Glomerular visceral epithelial cell (primary cell): ENCODE measurements at regions not wholly inside any gene's neighbourhood (a gene's known extent, or its start where the extent isn't known, plus 50 kb on each side); places are given as distances from the start of the nearest gene placed in this dataset.
"Not testable (repeated sequence)": the region's sequence is repeated elsewhere in the genome, so short reads cannot be mapped to it uniquely, and the experiment has no call there.

Source experiments
- DNase-seq: peaks from one replicate; pipeline ENCODE4 v3.0.0-alpha.2; 2016; ENCODE audit errors: extremely low spot score

DNA sequence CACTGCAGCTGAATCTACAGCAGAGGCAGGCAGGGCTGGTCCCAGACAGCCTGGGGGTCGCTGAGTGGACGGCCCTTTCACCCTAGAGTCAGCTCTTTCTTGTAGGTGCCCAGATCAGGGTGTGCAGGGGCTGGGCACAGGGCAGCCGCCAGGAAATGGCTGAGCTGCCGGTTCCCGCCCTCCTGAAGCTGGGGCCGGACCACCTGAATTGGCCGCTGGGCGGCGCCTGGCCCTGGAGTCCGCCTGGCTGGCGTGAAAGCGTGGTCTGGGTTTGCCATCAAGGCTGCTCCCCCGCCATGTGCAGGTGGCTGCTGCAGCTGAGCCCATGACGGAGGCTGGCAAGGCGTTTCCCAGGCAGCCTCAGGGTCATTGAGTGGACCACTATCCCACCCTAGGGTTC, 85.7 kb downstream of the POTEM start:
- DNase-seq: not testable (repeated sequence)

DNA sequence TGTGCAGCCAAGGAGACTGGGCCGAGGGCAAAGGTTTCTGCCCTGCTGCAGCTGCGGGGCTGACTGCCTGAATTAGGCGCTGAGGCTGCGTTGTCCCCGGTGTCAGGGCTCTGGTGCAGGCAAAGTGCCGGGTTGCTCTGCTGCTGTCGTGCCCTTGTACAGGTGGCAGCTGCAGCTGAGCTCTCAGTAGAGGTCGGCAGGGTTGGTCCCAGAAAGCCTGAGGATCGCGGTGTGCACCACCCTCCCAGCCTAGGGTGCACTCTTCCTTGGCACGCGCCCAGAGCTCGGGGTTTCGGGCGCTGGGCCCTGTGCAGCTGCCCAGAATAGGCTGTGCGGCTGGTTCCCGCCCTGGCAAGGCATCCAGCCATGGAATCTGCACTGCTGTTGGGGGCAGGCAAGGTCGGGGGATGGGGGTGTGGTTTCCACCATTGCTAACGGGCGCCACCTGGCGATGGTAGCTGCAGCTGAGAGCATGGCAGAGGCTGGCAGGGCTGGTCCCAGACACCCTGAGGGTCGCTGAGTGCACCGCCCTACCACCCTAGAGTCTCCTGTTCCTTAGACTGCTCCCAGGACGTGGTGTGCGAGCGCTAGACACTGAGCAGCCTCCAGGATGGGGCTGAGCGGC, 86.3 kb downstream of the POTEM start:
- not testable (repeated sequence) for DNase-seq

DNA sequence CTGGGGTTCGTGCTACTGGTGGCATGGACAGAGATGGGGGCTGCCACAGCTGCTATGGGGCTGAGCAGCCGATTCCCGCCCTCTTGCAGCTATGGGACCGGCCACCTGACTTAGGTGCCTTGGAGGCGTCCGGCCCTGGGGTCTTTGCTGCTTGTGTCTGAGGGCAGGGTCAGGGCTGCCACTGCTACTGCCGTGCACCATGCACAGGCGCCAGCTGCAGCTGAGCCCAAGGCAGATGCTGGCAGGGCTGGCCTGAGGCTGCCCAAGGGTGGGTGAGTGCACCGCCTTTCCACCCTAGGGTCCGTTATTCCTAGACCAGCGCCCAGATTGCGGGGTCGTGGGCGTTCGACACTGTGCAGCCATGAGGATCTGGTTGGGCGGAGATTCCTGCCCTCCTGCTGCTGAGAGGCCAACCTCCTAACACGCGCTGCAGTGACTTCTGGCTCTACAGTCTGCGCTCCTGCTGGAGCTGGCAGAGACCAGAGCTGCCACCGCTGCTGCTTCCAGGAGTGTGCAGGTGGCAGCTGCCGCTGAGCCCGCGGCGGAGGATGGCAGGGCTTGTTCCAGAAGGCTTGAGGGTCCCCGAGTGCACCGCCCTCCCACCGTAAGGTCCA, 87.0 kb downstream of the POTEM start:
- not testable (repeated sequence) for DNase-seq

DNA sequence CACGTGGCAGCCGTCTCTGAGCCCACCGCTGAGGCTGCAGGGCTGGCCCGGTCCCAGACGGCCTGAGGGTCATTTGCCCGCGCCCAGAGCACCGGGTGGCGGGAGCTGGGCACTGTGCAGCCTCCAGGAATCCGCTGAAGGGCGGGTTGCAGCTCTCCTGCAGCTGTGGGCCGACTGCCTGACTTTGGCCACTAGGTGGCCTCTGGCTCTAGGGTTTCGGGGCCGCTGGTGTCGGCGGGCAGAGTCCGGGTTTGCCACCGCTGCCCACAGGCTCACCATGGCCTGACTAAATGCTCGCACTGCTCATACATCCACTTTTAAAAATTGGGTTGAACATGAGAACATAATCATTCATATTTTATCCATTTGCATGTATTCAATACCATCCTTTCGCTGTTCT, 87.7 kb downstream of the POTEM start:
- DNase-seq: not testable (repeated sequence)

DNA sequence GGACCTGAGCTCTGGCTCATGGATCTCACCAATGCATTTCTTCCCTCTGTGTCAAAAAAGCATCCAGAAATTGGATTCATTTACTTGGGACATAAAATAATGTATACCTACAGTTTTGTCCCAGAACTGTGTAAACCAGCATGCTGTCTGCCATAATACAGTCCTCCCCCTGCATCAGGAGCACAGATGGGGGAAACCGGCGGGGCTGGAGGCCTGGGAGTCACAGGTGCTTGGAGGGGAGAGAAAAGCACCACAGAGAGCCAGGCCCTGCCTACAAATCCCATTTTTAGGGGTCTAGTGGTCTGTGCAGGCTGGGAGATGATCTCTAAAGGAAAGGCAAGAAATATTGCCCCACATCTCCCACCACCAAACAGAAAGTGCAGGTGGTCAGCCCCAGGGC, 91.8 kb downstream of the POTEM start:
- DNase-seq: not testable (repeated sequence)

DNA sequence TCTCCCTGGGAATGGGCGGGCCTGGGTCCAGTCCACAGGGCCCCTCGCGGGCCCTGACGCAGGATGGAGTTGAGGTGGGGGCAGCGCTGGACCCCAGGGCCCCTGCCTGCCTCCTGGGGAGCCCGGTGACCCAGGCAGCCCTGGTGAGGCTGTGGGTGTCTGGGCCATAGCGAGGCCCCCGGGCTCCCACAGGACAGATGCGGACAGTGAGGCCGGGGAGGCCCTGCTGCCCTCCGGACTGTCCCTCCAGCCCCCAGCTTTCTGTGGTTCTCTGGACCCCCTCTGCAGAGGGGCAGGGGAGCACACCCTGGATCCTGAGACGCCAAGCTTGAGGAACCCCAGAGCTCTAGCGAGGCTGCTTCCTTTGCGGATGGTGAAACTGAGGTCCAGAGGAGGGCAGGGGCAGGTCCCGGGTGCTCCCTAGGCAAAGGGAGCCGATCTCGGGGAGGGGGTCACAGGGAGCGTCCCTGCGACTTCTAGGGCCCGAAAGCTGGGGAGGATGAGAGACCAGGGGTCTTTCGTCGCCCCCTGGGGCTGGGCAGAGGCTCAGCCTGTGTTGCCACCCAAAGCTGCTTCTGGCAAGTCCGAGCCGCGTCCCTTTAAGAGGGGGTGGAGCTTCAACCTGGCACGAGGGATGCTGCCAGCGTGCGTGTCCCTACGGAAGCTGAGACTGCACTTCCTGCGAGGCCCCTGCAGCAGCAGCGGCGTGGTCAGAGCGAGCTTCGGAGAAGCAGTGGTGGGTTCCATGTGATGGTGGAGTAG, 94.6 kb downstream of the POTEM start:
- DNase-seq: not testable (repeated sequence)

DNA sequence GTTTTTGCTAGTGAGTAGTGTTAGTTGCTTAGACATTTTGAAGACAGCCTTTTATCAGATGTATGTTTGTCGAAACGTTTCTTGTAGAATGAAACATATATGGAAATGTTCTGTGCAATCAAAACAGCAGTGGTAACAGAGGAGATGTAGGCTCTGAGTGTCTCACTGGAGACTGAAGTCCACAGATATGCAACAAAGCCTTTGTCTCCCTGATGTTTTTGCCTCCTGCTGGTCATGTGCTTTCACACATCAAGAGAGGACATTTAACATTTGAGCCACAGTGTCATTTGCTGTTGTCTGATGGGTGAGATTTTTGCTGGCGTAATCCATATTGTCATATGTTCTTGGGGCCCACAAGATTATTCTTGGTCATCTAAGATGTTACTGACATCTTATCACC, 101.7 kb downstream of the POTEM start:
- DNase-seq: not testable (repeated sequence)

DNA sequence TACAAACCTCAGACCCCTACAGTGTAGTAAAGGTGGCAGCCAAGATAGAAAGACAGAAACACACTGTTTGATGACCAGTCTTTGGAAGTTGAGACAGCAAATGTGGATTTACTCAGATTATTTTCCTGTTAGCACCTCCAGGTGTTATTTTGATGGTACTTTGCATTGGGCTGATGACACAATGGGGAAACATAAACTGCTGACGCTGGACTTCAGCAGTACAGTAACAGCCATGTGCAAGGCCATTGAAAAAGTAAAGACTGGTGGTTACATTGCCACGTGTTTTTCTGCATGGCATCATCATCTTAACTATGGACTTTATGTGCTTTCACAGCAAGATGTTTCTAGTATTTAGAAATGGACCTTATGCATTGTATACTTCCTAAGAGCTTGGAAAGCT, 105.3 kb downstream of the POTEM start:
- DNase-seq: not testable (repeated sequence)

DNA sequence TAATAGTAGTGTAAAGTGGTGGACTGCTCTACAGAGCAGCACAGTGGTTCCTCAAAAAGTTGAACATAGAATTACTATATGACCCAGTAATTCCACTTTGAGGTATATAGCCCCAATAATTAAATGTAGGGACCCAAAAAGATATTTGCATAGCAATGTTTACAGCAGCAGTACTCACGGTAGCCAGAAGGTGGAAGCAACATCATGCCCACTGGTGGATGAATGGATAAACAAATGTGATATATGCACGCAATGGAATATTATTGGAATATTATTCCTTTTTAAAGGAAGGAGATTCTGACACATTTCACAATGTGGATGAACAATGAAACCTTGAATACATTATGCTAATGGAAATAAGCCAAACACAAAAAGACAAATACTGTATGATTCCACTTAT, 121.4 kb downstream of the POTEM start:
- not testable (repeated sequence) for DNase-seq

DNA sequence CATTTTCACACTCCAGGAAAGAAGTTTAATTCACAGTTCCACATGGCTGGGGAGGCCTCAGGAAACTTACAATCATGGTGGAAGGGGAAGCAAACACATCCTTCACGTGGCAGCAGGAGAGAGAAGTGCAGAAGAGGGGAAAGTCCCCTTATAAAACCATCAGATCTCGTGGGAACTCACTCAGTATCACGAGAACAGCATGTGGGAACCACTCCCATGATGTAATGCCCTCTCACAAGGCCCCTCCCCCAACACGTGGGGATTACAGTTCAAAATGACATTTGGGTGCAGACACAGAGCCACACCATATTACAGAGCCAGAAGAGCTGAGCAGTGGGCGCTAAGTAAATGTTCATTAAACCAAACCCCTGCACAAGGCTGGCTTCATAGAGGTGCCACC, 126.0 kb downstream of the POTEM start:
- not testable (repeated sequence) for DNase-seq

DNA sequence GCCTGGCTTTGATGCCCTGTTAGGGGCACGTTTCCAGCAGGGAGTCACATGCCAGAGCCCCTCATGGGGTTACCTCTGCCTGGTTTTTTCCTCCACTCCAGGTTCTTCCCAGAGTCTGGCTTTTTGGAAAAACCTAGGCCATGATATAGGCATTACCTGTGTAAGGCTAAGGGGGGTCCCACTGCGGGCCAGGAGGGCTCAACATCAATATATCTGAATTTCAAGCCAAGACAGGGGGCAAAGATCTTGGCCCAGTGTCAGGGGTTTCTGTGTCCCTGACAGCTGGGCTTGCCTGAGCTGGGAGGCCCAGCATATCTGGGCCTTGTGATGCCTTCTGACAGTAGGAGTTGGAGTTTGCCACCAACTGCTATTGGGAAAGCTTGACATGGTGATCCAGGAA, 127.5 kb downstream of the POTEM start:
- not testable (repeated sequence) for DNase-seq

DNA sequence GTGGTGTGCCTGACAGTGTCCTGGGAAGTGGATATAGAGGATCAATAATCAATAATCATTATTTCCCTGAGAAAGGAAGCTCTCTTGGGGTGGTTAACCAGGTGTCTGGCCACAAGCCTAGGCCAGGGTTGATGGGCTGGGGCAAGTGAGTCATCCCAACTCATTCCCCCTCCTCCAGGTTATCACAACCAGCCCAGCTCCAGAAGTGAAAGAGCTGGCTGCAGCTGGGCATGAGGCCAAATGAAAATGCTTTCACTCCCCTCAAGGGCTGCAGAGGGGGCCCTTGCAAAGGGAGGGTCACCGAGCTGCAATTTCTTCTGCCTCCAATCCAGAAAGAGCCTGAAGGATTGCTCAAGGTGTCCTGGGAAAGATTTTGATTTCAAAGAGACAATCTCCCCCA, 127.9 kb downstream of the POTEM start:
- DNase-seq: not testable (repeated sequence)

DNA sequence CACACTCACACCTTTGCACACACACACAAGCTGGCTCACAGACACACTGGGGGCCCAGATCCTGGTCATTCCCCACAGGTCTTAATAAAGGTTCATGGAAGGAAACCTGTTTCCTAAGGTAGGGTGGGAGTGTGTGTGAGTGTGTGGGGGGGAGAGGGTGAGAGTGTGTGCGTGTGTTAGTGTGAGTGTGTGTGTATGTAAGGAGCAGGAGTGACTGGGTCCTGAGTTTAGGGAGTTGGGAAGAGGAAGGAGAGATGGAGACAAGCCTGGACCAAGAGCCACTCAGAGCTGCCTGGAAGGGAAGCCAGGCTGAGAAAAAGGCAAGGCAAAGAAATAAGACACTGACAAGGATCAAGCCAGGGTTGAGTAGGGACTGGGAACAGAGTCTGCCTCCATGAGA, 129.2 kb downstream of the POTEM start:
- not testable (repeated sequence) for DNase-seq

DNA sequence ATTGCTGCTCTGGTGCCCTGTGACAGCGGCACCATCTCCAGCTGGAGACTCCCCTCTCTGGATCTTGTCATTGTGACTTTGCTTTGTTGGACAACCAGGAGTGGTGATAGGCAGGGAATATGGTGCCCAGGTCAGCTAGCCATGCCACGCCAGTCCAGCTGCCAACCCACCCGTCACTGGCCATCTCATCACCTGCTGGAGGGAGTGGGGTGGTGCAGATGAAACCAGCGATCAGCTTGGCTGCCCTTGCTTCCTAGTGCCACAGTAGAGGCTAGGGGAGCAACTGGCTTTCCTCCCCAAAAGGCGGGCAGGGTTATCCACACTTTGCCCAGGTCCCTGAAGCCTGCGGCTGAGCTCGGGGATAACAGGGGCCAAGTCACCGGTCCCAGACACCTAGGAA, 129.6 kb downstream of the POTEM start:
- not testable (repeated sequence) for DNase-seq

DNA sequence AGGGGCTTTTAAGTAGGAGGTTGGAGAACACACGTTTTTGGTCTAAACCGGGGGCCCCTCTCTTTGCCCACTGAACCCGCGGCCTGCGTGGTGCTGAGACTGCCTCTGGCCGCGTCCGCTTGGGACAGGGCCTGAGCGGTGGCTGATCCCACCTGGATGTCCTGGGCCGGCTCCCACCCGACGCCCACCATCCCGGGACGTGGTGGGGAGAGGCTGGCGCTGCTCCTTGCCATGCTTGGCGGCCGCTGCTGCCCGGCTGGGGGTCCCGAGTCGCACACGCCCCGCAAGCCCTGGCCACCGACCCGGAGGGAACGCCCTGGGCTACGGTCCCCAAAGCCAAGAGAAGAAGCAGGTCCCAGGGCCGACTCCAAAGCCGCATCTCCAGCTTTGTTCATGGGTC, 130.1 kb downstream of the POTEM start:
- not testable (repeated sequence) for DNase-seq

DNA sequence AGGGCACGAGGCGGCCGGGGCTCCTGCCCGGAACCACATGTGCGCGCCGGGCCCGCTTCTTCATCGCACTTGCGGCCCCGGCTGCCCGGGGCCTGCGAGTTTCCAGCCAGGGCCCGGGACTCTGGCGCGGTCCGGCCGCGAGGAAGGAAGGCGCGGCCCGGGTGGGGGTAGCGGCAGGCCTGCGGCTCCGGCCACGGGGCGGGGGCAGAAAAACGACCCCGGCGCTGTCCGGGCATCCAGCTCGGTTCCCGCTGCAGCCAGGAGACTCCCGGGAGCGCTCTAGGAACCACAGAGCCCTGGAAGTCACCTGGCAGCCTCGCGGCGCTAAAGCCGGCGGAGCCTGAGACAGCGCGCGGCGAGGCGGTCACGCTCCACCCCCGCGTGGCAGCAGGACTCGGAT, 130.5 kb downstream of the POTEM start:
- DNase-seq: not testable (repeated sequence)

DNA sequence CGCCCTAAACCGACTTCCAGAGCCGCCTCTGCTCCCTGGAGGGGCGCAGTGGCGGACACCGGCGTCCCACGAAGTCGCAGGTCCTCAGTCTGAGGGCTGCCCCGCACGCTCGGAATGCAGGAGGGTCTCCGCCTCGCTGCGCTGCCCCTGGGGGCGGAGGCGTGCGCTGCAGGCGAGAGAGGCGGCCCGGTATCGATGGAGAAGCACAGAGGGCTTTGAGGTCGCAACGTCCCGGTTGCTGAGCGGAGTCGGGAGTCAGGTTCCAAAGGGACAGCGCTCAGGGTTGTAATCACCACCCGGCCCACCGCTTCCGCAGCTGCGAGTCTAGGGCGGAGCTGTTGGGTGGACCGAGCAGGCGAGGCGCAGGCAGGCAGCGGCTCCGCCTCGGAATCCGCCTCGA, 131.0 kb downstream of the POTEM start:
- DNase-seq: not testable (repeated sequence)

DNA sequence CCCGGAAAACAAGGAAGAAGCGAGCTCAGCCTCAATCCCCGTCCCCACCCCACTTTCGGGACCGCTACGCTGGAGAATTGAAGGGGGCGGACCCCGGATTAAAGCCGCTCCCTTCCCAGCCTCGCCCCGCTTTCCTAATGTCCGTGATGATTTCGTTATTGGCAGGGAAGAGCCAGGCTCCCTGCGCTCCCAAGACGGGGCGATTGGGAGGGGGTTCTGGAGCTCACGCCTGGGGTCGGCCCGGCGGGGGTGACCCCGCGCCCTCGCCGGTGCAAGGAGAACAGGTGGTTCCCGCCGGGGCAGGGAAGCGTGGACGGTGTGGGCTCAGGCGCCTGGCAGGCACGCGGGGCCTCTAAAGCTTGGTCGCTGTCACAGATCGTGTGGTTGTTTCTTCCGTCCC, 131.5 kb downstream of the POTEM start:
- DNase-seq: not testable (repeated sequence)

DNA sequence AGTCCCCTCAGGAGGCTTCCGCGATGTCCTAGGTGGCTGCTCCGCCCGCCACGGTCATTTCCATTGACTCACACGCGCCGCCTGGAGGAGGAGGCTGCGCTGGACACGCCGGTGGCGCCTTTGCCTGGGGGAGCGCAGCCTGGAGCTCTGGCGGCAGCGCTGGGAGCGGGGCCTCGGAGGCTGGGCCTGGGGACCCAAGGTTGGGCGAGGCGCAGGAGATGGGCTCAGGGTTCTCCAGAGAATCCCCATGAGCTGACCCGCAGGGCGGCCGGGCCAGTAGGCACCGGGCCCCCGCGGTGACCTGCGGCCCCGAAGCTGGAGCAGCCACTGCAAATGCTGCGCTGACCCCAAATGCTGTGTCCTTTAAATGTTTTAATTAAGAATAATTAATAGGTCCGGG, 132.1 kb downstream of the POTEM start:
- not testable (repeated sequence) for DNase-seq

DNA sequence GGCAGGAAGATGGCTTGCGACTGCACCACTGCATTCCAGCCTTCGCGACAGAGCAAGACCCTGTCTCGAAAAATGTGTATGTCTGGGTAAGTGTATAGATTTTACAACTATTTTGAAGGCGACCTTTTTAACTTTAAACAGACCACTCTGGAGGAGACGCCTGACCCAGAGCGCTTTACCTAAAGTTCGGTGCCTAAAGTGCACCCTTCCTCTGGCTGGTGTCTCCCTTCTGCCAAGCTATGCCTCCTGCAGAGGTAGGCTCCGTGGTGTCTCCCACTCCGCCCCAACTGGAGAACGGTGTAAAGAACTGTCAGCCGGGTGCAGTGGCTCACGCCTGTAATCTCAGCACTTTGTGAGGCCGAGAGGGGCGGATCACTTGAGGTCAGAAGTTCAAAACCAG, 132.7 kb downstream of the POTEM start:
- DNase-seq: not testable (repeated sequence)

DNA sequence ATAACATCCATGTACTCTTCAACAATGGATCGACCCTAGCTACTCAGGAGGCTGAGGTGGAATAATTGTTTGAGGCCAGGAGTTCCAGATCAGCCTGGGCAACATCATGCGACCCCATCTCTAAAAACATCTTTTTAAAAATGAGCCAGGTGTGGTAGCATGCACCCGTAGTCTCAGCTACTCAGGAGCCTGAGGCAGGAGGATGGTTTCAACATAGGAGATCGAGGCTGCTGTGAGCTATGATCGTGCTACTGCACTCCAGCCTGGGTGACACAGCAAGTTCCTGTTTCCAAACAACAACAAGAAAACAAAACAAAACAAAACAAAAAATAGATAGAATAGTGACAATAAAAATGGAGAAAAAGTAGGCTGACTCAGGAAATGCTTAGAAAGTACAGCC, 138.3 kb downstream of the POTEM start:
- DNase-seq: not testable (repeated sequence)

DNA sequence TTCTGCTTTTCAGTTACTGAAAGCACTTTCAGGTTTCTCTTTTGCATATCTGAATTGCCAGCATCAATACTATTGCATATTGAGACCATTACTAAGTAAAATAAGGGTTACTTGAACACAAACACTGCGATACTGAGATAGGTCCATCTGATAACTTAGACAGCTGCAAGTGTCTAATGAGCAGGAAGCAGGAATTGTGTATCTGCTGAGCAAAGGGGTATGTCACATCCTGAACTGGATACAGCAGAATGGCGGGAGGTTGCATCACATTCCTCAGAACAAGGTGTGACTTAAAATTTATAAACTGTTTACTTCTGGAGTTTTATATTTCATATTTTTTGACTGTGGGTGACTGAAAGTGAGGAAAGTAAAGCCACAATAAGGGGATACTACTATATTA, 142.7 kb downstream of the POTEM start:
- not testable (repeated sequence) for DNase-seq

DNA sequence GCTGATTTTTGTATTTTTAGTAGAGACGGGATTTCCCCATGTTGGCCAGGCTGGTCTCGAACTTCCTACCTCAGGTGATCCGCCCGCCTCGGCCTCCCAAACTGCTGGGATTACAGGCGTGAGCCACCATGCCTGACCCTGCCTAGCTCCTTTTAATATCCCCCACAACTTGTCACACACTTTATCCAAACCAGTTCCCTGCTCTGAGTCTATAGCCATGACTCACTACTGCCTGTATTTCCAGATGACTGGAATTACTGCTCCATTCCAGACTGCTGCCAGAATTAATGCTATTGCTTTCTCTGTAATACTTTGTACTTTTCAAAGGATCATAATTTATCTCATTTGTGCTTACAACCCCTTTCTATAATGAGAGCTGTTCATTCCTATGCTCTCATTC, 153.1 kb downstream of the POTEM start:
- DNase-seq: not testable (repeated sequence)
